HG03175 (cell line): ENCODE measurements at regions not wholly inside any gene's neighbourhood (a gene's known extent, or its start where the extent isn't known, plus 50 kb on each side); places are given as distances from the start of the nearest gene placed in this dataset.
"Not testable (repeated sequence)": the region's sequence is repeated elsewhere in the genome, so short reads cannot be mapped to it uniquely, and the experiment has no call there.

Experiments
- ATAC-seq: cut with Tn5 transposase; IDR thresholded peaks from one replicate; pipeline ENCODE4 v1.9.1; 2021; ENCODE audit warnings: mild to moderate bottlenecking, moderate library complexity; ENCODE audit not compliant: unreplicated experiment

DNA sequence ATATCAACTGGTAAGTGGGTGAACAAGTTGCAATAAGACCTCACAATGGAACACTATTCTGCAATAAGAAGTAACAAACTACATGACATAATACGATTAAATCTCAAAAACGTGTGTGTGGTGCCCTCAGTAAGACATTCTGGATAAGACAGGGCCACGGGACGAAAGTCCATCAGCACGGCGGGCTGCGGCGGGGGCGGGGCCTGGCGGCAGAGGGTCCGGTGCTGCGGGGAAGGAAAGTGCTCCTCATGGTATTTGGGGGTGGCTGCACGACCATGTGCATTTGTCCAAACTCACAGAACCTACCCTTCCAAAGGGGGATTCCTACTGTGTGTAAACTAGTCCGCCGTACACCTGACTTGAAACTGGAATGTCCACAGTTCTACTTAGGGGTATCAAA, 341.8 kb downstream of the TCERG1L start:
- no peak for ATAC-seq

- ATAC-seq, result no peak
Measured at GRCh38 chr10:130970341-130971122, 341.0 kb downstream of the TCERG1L start.

- ATAC-seq, result no peak
Measured at GRCh38 chr10:130971123-130971435, 340.4 kb downstream of the TCERG1L start.

DNA sequence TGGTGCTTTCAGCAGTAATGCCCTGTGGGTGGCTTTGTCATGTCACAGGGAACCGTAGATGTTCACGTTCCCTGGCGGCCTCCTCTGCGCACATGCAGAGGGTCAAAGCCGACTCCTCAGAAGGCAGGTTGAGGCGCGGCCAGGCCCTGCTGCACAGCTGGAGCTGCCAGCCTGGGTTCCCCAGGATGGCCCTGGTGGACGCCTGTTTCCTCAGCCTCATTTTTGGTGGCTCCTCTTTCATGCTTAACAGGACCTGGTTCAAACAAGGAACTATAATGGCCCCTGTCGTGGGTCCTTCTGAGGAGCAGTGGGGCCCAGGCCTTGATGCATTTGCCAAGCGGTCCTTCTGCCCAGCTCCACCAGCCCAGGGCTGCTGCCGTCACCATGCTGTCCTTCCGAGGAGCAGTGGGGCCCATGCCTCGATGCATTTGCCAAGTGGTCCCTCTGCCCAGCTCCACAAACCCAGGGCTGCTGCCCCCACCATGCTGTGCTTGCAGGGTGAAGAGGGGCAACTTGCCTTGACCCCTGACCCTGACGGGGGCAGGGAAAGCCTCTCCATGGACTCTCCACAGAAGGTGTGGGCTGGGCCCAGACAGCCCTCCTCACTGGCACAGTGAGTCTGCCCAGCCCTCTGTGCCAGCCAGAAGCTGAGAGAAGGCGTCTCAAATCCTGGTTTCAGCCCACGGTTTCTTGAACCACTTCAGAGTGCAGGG, 338.2 kb downstream of the TCERG1L start:
- no peak for ATAC-seq

GRCh38 chr10:130974166-130974565, 337.4 kb downstream of the TCERG1L start:
- ATAC-seq, result no peak

- not testable (repeated sequence) for ATAC-seq
Measured at GRCh38 chr10:130975351-130975750, 336.2 kb downstream of the TCERG1L start.

- no peak for ATAC-seq
Measured at GRCh38 chr10:130982802-130983201, 328.7 kb downstream of the TCERG1L start.

GRCh38 chr10:130983749-130984148, 327.8 kb downstream of the TCERG1L start:
- ATAC-seq, result no peak

- no peak for ATAC-seq
Measured at GRCh38 chr10:130984686-130985085, 326.8 kb downstream of the TCERG1L start.

DNA sequence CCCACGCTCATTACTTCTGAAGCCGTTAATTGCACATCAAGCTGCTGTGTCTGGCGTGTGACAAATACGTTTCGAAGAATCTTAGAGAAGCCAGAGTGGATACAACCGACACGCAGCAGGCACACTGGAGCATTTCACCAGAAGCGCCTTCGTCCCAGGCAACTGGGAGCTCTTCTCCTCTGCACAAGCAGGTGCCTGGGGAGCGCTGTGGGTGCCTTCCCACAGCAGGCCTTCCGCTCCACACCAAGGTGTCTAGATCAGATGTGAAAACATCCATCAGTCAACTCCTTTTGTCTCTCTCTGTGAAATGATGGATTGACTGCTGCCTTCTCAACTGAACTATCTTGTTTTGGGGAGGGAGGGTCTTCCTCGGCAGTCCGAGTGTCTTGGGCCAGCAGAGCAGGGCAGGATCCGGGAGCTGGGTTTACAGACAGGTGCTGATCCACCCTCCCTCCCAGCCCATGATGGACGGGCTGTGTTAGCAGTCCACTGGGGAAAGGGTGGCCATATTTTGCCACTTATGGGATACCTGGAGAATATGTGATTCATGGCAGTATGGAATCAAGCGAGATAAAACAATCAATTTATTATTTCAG, 326.3 kb downstream of the TCERG1L start:
- no peak for ATAC-seq

GRCh38 chr10:130986846-130987245, 324.7 kb downstream of the TCERG1L start:
- no peak for ATAC-seq

DNA sequence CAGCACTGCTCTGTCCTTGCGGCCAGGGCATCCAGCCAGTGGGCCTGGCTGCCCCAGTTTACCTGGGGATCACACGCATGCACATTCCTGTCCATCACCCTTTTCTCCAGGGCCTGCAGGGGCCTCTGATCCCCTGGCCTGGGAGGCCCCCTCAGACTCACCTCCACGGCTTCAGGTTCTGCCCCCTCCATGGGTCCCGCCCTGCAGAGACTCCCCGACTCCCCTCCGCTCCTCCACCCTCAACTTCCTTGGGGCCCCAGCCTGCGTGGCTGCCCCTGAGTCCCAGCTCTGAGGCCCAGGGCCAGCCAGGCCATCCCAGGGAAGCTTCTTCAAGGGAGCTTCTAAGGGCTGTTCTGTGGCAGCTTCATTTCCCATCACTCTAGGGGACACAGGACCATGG, 324.1 kb downstream of the TCERG1L start:
- no peak for ATAC-seq

DNA sequence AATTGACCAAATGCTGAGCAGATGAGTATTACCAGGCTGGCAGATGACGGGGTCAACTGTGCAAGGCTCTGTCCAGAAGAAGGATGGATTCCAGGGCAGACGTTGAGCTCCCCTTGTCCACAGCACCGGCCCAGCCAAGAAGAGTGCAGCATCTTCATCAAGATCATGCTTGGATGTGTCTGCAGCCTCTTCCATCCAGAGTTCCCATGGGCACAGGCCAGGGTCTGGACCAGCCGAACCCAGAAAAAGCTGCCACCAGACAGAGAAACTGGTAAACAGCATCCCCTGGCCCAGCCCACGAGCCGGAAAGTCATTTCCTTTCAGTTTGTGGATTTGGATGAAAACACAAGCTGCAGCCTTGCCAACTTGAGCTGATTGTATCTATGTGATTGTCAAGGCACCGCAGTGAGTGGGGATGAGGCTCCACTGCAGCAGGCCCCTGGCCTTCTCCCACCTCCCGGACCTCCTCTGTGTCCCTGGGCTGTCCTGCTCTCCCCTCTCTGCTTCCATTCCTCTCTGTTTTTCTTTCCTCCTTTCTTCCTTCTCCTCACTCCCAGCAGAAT, 321.8 kb downstream of the TCERG1L start:
- ATAC-seq, result no peak

- ATAC-seq, result no peak
Measured at GRCh38 chr10:130990486-130990885, 321.0 kb downstream of the TCERG1L start.

- no peak for ATAC-seq
Measured at GRCh38 chr10:130992802-130993523, 318.6 kb downstream of the TCERG1L start.

DNA sequence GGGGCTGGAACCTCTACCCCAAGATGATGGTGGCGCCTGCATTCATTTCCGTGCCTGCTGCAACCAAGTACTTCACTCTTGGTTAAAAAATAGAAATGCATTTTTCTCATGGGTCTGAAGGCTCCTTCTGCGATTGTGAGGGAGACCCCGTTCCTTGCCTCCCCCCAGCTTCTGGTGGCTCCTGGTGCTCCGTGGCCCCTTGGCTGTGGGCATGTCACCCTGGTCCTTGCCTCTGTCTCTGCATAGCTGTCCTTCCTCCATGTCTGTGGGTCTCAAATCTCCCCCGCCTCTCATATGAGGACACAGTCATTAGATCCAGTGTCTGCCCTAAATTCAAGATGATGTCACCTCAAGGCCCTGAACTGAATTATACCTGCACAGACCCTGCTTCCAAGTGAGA, 317.9 kb downstream of the TCERG1L start:
- no peak for ATAC-seq

GRCh38 chr10:130994191-130994590, 317.3 kb downstream of the TCERG1L start:
- ATAC-seq, result no peak

GRCh38 chr10:130994845-130995244, 316.7 kb downstream of the TCERG1L start:
- no peak for ATAC-seq

GRCh38 chr10:130997267-130998045, 314.1 kb downstream of the TCERG1L start:
- no peak for ATAC-seq

GRCh38 chr10:130998046-130998435, 313.5 kb downstream of the TCERG1L start:
- ATAC-seq, result no peak
